ENCODE measurements at regions not wholly inside any gene's neighbourhood (a gene's known extent, or its start where the extent isn't known, plus 50 kb on each side); places are given as distances from the start of the nearest gene placed in this dataset.

- DNase-seq (ENCODE audit: low read depth): no peak
These were observed 308.7 kb downstream of the SAMD5 start for GRCh38 chr6:147817042-147817689.

GRCh38 chr6:147820520-147820919 lies 312.0 kb downstream of the SAMD5 start:
- no peak for DNase-seq (ENCODE audit: low read depth)

- no peak for DNase-seq (ENCODE audit: low read depth)
These were observed 312.9 kb downstream of the SAMD5 start for GRCh38 chr6:147821295-147821897.

DNA sequence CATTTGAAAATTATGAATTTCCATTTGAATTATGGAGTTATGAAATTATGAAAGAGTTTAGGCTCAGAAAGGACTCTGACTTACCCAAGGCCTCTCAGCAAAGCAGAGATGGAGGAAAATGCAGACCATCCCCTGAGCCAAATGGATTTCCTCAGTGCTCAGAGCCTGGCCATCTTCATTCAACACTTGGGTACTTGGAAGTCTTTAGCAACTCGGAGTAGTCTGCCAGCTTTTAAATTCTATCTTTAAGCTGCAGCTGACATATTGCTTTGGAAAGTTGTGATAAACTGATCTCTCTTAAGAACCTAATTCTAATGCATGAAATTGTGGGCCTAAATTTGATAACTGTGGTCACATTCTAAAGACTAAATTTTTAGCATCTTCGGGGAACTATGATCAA lies 315.4 kb downstream of the SAMD5 start:
- DNase-seq (ENCODE audit: low read depth): no peak

DNA sequence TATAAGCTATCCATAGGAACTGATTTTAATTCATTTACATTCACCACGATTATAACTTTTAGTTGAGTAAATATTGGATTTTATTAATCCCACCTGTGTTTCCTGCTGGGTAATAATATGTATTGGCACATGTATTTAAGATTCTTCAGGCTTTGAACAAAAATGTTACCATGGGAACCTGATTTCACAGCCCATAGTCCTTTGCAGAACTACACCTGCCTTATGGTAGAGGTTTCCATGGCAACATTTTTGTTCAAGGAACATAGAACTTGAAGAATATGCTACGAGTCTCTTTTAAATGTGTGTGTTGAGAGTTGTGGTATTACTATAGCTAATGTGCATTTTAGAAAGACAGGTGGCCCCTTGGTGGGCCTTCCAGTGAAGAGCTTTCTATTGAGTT lies 317.4 kb downstream of the SAMD5 start:
- no peak for DNase-seq (ENCODE audit: low read depth)

GRCh38 chr6:147826698-147827097 lies 318.2 kb downstream of the SAMD5 start:
- no peak for DNase-seq (ENCODE audit: low read depth)

DNA sequence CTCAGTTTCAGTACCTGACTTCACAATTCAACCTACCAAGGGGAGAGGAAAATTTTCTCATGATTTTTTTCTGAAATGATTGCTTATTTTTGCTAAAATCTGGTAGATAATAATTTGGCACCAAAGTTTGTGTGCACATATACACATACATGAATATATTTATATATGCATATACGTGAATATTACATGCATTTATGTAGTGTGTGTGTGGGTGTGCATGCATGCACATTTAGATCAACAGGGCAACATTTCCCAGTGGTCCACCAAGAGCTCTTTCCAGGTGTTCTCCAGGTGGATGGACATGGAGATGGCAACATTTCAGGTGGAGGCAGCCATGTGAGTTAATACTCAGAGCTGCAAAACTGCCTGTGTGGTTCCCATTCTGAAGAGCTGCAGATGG lies 320.9 kb downstream of the SAMD5 start:
- DNase-seq (ENCODE audit: low read depth): no peak

GRCh38 chr6:147829835-147830234 lies 321.3 kb downstream of the SAMD5 start:
- no peak for DNase-seq (ENCODE audit: low read depth)

DNA sequence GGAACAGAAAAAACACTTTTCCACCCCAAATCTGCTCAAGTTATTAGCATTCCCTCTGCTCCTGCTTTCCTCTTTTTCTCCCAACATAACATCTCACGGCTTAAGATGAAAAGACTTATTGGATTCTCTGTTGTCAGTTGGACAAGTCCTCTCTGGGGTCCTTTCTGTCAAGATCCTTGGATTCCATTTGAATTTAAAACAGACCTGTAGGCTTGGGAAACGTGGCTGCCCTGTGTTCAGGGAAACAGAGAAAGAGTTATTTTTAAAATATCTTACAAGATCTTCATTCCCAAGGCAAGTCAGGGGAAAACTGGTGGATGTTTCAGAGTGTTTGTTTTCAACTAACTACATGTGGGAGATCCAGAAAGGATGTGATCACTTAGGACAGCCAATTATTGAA lies 322.9 kb downstream of the SAMD5 start:
- DNase-seq (ENCODE audit: low read depth): no peak

GRCh38 chr6:147833607-147834006 lies 325.1 kb downstream of the SAMD5 start:
- DNase-seq (ENCODE audit: low read depth): no peak

DNA sequence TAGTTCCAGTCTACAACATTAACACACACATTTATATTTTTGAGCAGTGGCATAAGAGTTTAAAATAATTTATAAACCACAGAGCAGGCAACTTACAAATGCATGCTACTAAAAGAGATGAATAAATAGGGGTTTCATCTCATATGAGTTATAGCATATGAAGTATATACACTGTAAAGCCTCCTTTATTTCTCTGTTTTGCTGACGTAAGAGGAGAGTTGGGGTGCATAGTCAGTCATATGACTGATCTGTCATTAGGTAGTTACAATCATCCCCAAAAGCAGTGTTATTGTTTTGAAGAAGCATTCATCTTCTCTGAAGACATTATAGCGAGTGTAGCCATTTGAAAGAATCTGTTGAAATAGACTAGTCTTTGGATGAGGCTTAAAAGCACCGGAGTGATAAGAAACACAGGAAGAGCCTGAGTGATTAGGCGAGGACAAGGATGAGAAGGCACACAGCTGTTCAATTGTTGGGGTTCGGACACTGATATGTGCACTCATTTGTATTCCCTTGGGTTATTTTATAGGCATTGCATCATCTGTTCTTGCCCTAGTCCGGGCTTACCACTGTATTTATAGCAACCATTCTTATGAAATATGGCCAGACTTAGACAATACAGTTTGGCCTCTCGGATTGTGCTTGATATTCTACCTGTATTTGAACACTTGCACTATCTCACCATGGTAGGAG lies 325.7 kb downstream of the SAMD5 start:
- DNase-seq (ENCODE audit: low read depth): no peak

DNA sequence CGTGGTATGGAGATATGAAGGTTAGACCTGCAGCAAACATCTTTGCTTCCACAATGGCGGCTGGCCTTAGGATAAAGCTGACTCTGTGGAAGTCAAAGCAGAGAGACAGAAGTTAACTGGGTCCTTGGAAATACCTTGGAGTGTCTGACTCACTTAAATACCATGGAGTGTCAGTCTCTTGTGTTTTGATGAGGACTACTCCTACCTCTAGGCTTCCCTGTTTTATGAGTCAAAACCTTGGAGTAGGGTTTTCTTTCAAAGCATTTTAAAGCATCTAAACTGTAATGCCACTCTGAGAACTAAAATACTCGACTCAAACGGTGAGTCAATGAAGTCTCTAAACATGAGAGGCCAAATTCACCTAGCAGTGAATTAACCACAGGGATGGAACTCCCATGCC lies 329.1 kb downstream of the SAMD5 start:
- DNase-seq (ENCODE audit: low read depth): no peak

GRCh38 chr6:147839708-147840610 lies 331.5 kb downstream of the SAMD5 start:
- no peak for DNase-seq (ENCODE audit: low read depth)

DNA sequence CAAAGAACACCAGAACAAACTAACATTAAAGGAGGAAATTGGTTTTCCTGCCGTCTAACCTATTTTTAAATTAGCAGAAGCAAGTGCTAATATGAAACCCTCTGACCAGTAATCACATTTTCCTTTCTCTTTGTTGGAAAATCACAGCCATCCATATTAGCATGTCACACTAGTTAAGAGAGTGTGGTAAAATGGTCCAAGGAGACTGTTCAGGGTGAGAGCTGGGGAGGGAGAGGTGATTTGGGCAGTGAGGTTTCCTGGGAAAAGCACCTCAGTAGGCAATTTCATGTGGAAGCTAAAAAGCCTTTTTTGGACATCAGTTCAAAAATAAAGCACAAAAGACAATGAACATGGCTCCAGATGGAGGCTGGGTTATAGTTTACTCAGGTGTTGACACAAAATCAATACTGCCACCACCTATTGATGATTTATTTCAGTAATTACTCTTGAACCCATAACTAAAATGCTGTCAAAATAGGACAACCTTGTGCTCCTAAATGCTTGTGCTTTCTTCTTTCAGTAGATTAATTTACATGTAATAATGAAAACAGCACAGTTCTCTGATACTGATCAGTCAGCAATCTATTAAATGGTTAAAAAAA lies 333.2 kb downstream of the SAMD5 start:
- no peak for DNase-seq (ENCODE audit: low read depth)

GRCh38 chr6:147849401-147850330 lies 341.2 kb downstream of the SAMD5 start:
- no peak for DNase-seq (ENCODE audit: low read depth)

DNA sequence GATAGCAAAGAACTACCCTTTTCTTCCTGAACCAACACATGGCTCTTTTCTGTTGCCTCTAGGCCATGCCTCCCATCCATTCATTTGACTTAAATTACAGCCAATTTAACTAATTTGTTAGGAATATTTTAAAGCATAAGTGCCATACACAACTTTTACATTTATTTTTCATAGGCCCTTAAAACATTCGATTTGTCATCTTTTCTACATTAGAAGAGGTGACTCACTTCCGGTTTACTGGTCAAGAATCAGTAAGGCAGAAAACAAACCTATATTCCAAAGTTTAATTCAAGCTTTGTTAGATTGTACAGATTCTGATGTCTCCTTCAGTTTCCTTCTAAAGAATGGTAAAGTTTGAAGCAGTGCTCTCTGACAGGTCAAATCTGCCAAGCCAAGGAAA lies 344.3 kb downstream of the SAMD5 start:
- no peak for DNase-seq (ENCODE audit: low read depth)

DNA sequence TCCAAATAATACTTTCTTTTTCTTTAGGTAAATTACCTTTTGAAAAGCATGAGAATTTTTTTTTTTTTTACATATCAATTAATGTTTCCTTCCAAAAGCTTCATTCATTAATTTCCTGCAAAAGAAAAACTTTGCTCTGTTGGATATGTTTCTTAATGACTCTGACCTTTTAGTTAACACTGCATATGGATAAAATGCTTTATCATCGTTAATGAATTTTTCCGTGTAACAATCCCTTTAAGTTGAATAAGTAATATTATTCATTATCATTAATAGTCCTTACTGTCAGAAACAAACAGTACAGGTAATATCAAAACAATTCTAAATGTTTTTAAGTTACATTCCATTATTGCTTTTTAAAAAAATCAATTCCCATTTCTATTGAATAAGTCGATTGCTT lies 345.1 kb downstream of the SAMD5 start:
- no peak for DNase-seq (ENCODE audit: low read depth)

- DNase-seq (ENCODE audit: low read depth): no peak
These were observed 347.5 kb downstream of the SAMD5 start for GRCh38 chr6:147855803-147856482.

DNA sequence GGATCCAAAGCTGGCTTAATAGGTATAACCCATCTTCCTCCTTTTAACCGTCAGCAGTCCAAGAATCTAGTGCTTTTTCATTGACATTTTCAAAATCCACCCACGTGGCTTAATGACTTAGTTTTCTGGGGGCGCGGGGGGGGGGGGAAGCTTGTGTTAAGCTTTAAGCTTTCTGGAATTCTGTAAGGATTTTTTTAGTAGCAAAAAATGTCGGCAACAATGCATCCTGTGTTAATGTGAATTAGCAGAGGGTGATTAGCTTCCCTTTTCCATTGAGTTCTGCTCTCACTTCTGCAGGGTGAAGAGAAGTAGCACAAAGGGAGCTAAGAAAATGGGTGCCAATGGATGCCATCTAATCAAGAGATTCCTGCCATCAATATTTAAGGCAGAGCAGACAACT lies 348.2 kb downstream of the SAMD5 start:
- DNase-seq (ENCODE audit: low read depth): no peak

DNA sequence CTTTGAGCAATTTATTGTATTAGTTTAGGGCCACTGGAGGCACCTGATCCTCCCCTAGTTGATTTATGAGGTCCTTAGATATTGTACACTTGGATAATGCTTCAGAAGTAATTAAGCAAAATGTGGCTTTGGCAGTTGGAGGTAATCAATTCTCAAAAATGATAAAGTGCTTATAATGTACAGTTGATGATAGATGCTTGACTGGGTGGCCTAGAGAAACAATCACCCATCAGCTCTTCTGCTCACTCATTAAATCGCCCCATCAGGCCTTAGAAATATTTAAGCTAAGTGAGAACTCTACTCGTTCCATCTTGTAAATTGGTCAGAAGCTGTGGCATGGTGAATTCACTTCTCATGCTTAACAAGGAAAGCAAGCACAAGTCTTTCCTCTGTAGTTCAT lies 349.9 kb downstream of the SAMD5 start:
- no peak for DNase-seq (ENCODE audit: low read depth)
